CD8-positive, alpha-beta memory T cell (primary cell): ENCODE measurements at regions not wholly inside any gene's neighbourhood (a gene's known extent, or its start where the extent isn't known, plus 50 kb on each side); places are given as distances from the start of the nearest gene placed in this dataset.

ENCODE experiments used
- CTCF ChIA-PET: fragments of 350-600 bp; sonication (Branson Sonifier 250); formaldehyde crosslinking; loops from one replicate; lab custom pipeline; 2021; ENCODE audit warnings: antibody characterized with exemption; lab: Charles Lee
- POLR2A ChIA-PET: fragments of 350-600 bp; sonication (Branson Sonifier 250); formaldehyde crosslinking; loops from one replicate; lab custom pipeline; 2021; ENCODE audit warnings: antibody characterized with exemption; lab: Charles Lee
- DNase-seq, 5 donors: peaks; one replicate each; pipeline versions ENCODE4 v3.0.0 to v3.0.0-alpha.2; 2020 to 2022; ENCODE audit warnings: mixed read lengths in 1 of 5
- H3K27ac ChIP-seq: one replicate; pipeline ENCODE4 v1.7.0; 2013; ENCODE audit warnings: low read depth, mild to moderate bottlenecking, low read length, moderate library complexity
- H3K27me3 ChIP-seq: 2 replicates; pipeline ENCODE4 v1.7.0; 2013; ENCODE audit warnings: low read length, mild to moderate bottlenecking; ENCODE audit not compliant: insufficient read depth, poor library complexity, severe bottlenecking
- H3K36me3 ChIP-seq: 2 replicates; pipeline ENCODE4 v1.7.0; 2013; ENCODE audit warnings: mild to moderate bottlenecking, low read length, moderate library complexity; ENCODE audit not compliant: insufficient read depth
- H3K4me1 ChIP-seq: 2 replicates; pipeline ENCODE4 v1.7.0; 2013; ENCODE audit warnings: mild to moderate bottlenecking, low read length, moderate library complexity; ENCODE audit not compliant: insufficient read depth
- H3K4me3 ChIP-seq: 2 replicates; pipeline ENCODE4 v1.7.0; 2013; ENCODE audit warnings: mild to moderate bottlenecking, low read length
- H3K9me3 ChIP-seq: 2 replicates; pipeline ENCODE4 v1.7.0; 2013; ENCODE audit warnings: mild to moderate bottlenecking, low read length
- H3K27ac Mint-ChIP-seq, 8 donors: one replicate each; pipeline ENCODE4 v1.8.0; 2020 to 2021; ENCODE audit warnings: mixed read lengths in 8 of 8, mild to moderate bottlenecking in 6 of 8, inconsistent platforms in 3 of 8, moderate library complexity in 3 of 8
- H3K27me3 Mint-ChIP-seq, 2 donors: one replicate each; pipeline ENCODE4 v1.8.0; 2020 to 2021; ENCODE audit warnings: mixed read lengths in 2 of 2, mild to moderate bottlenecking in 1 of 2, moderate library complexity in 1 of 2
- H3K36me3 Mint-ChIP-seq, 3 donors: one replicate each; pipeline ENCODE4 v1.8.0; 2020 to 2021; ENCODE audit warnings: mixed read lengths in 3 of 3, inconsistent platforms in 1 of 3, mild to moderate bottlenecking in 1 of 3
- H3K4me1 Mint-ChIP-seq, 3 donors: one replicate each; pipeline ENCODE4 v1.8.0; 2020 to 2021; ENCODE audit warnings: mixed read lengths in 3 of 3, inconsistent platforms in 1 of 3, mild to moderate bottlenecking in 1 of 3
- H3K4me3 Mint-ChIP-seq, 7 donors: one replicate each; pipeline ENCODE4 v1.8.0; 2020 to 2021; ENCODE audit warnings: mixed read lengths in 7 of 7, mild to moderate bottlenecking in 6 of 7, moderate library complexity in 4 of 7, inconsistent platforms in 2 of 7
- H3K9me3 Mint-ChIP-seq, 5 donors: one replicate each; pipeline ENCODE4 v1.8.0; 2020 to 2022; ENCODE audit warnings: mixed read lengths in 5 of 5, mild to moderate bottlenecking in 3 of 5, moderate library complexity in 2 of 5, inconsistent platforms in 1 of 5

DNA sequence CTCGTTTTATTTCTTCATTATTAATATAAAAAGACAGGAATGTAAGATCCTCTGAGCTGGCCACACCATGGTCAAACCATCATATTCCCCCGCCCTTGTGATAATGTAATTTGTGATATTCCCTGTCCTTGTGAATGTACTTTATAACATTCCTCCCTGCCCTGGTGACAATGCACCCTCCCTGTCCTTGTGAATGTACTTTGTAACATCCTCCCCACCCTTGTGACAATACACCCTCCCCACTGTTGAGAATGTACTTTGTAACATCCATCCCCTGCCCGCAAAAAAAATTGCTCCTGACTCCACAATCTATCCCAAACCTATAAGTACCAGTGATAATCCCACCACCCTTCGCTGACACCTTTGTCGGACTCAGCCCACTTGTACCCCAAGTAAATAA is 211.0 kb downstream of the MBD2 start:
- Histone ChIP-seq H3K4me3 (no peak overlapping the region), H3K9me3 (no peaks in the 10 kb centered on the region), H3K27ac (no peak overlapping the region), H3K4me1 (no peaks in the 10 kb centered on the region), H3K27me3 (no peaks in the 10 kb centered on the region), H3K36me3 (no peaks in the 10 kb centered on the region)
- ChIA-PET POLR2A (no interaction called here), CTCF (no interaction called here)
- Mint-ChIP-seq H3K27ac (no peak overlapping the region), H3K4me3 (no peak overlapping the region), H3K4me1 (no peaks in the 10 kb centered on the region), H3K9me3 (no peaks in the 10 kb centered on the region), H3K27me3 (peaks cover under 1% of the 10 kb centered on the region in 2 donors), H3K36me3 (no peaks in the 10 kb centered on the region)
- DNase-seq, result no peak

DNA sequence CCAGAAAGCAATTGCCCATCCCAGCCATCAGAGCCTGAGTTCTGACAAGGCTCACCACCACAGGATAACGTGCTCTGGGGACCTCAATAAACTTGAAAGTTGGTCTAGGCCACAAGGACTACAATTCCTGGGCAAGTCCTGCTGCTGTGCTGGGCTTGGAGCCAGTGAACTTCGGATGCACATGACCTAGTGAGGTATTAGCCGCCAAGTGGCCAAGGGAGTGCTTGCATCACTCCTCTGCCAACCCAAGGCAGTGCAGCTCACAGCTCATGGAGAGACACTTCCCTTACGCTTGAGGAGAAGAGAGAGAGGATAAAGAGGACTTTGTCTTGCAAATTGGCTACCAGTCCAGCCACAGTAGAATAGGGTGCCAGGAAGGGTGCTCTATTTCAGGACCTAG is 219.6 kb downstream of the MBD2 start:
- no peak for DNase-seq
- ChIA-PET CTCF (no interaction called here), POLR2A (no interaction called here)
- no peaks in the 10 kb centered on the region for H3K4me1 ChIP-seq
- no peak overlapping the region for H3K27ac ChIP-seq
- Mint-ChIP-seq H3K36me3 (peaks cover 0 to 5% (median 0%) of the 10 kb centered on the region in 3 donors), H3K4me3 (no peak overlapping the region), H3K4me1 (no peaks in the 10 kb centered on the region), H3K27ac (no peak overlapping the region), H3K9me3 (peaks cover 0 to 2% (median 0%) of the 10 kb centered on the region in 5 donors), H3K27me3 (peaks cover 0 to 5% of the 10 kb centered on the region in 2 donors)
- H3K4me3 ChIP-seq, result no peak overlapping the region
- H3K9me3 ChIP-seq, result no peaks in the 10 kb centered on the region
- no peaks in the 10 kb centered on the region for H3K27me3 ChIP-seq
- H3K36me3 ChIP-seq, result no peaks in the 10 kb centered on the region

DNA sequence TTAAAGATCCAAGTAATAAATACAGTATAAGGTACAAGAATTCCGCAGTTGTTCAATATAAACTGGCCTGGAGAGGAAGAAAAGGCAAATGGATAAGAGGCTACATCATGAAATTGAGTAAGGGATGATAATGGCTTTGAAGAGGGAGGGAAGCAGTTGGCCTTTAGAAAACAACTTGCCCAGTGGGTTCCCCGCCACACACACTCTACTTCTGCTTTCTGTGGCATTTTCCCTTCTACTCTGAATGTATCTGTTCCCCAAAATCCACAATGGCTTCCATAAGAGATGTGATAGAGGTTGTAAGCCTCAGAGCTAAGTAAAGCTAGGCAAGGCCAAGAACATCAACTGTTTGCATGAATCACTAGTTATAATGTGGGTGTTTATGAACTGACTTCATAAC is 221.3 kb downstream of the MBD2 start:
- Mint-ChIP-seq H3K36me3 (peaks cover 0 to 5% (median 0%) of the 10 kb centered on the region in 3 donors), H3K4me1 (no peaks in the 10 kb centered on the region), H3K27ac (no peak overlapping the region), H3K9me3 (peaks cover 0 to 2% (median 0%) of the 10 kb centered on the region in 5 donors), H3K4me3 (no peak overlapping the region), H3K27me3 (peaks cover 0 to 5% of the 10 kb centered on the region in 2 donors)
- no peaks in the 10 kb centered on the region for H3K4me1 ChIP-seq
- H3K36me3 ChIP-seq, result no peaks in the 10 kb centered on the region
- H3K9me3 ChIP-seq, result no peaks in the 10 kb centered on the region
- CTCF ChIA-PET, result no interaction called here
- POLR2A ChIA-PET, result no interaction called here
- H3K27ac ChIP-seq, result no peak overlapping the region
- H3K4me3 ChIP-seq, result no peak overlapping the region
- DNase-seq, result no peak
- H3K27me3 ChIP-seq, result no peaks in the 10 kb centered on the region

DNA sequence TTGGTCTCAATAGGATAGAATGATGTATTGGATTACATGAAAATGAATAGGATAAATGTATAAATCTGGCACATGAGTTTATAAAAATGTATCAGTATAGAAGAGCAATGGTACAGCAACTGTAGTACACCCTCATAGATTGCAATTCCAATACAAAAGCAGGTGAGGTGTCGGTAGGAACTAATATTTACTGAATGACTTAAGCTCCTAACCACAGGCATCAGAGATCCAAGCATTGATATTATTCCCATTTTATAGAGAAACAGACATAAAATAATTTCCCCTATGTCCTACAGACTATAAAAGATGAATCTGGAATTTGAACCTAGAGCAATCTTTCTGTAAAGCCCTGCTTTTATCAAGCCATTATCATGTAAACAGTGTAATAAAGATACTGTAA is 227.4 kb downstream of the MBD2 start:
- no peaks in the 10 kb centered on the region for H3K36me3 Mint-ChIP-seq
- H3K27ac Mint-ChIP-seq, result no peak overlapping the region
- H3K4me1 Mint-ChIP-seq, result no peaks in the 10 kb centered on the region
- no peaks in the 10 kb centered on the region for H3K9me3 ChIP-seq
- no peaks in the 10 kb centered on the region for H3K27me3 ChIP-seq
- no peak overlapping the region for H3K4me3 Mint-ChIP-seq
- no peak for DNase-seq
- no peaks in the 10 kb centered on the region for H3K4me1 ChIP-seq
- no peaks in the 10 kb centered on the region for H3K27me3 Mint-ChIP-seq
- no peak overlapping the region for H3K27ac ChIP-seq
- ChIA-PET CTCF (no interaction called here), POLR2A (no interaction called here)
- H3K4me3 ChIP-seq, result no peak overlapping the region
- H3K9me3 Mint-ChIP-seq, result no peaks in the 10 kb centered on the region
- no peaks in the 10 kb centered on the region for H3K36me3 ChIP-seq

DNA sequence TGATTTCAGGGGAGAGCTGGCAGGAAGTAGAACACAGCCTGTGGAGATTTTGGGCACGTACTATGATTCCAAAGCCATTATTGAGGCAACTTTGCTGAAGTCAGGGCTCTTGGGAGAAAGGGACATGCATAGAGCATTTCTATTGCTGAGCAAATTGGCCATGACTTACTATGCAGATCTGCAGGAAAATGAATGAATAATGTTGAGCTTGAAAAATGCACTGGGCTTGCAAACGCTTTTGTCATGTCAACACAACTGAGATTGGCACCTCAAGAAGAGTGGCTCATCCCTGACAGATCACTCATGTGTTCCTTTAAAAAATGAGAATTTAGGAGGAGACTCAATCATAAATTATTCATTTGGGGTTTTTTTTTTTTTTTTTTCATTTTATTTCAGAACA is 230.5 kb downstream of the MBD2 start:
- Mint-ChIP-seq H3K27me3 (no peaks in the 10 kb centered on the region), H3K36me3 (no peaks in the 10 kb centered on the region)
- no peaks in the 10 kb centered on the region for H3K4me1 ChIP-seq

DNA sequence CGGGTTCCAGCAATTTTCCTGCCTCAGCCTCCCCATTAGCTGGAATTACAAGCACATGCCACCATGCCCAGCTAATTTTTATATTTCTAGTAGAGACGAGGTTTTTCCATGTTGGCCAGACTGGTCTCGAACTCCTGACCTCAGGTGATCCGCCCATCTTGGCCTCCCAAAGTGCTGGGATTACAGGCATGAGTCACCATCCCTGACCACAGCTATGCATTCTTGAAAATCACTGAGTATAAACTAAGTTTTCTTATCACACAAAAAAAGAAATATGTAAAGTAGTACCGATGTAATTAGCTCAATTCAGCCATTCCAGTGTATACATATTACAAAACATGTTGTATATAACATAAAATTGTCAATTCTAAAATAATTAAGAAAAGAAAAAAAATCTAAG is 232.7 kb downstream of the MBD2 start:
- Mint-ChIP-seq H3K4me1 (no peaks in the 10 kb centered on the region), H3K27me3 (no peaks in the 10 kb centered on the region), H3K36me3 (no peaks in the 10 kb centered on the region), H3K4me3 (no peak overlapping the region), H3K9me3 (no peaks in the 10 kb centered on the region), H3K27ac (no peak overlapping the region)
- Histone ChIP-seq H3K9me3 (no peaks in the 10 kb centered on the region), H3K27me3 (no peaks in the 10 kb centered on the region), H3K27ac (no peak overlapping the region), H3K36me3 (no peaks in the 10 kb centered on the region), H3K4me3 (no peak overlapping the region), H3K4me1 (no peaks in the 10 kb centered on the region)
- ChIA-PET CTCF (no interaction called here), POLR2A (no interaction called here)
- DNase-seq, result no peak

More for the DNA sequence above, 230.5 kb downstream of the MBD2 start:
- Histone ChIP-seq H3K36me3 (no peaks in the 10 kb centered on the region), H3K9me3 (no peaks in the 10 kb centered on the region), H3K4me3 (no peak overlapping the region), H3K27ac (no peak overlapping the region), H3K27me3 (no peaks in the 10 kb centered on the region)
- Mint-ChIP-seq H3K27ac (no peak overlapping the region), H3K9me3 (no peaks in the 10 kb centered on the region), H3K4me1 (no peaks in the 10 kb centered on the region), H3K4me3 (no peak overlapping the region)
- CTCF ChIA-PET, result no interaction called here
- no peak for DNase-seq
- POLR2A ChIA-PET, result no interaction called here

DNA sequence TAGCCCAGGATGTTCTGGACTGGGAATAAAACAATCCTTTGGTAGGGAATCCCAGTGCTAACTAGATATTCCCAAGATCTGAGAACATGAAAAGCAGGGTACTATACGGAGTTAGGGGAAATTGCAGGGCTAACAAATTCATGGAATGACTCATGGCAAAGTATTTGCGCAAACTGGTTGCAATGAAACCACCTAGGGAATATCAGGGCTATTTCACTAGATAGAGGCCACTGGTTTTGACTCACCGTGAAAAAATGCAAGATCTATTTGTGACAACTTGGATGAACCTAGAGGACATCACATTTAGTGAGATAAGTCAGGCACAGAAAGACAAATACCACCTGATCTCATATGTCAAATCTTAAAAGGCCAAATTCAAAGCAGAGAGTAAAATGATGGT is 233.3 kb downstream of the MBD2 start:
- Mint-ChIP-seq H3K9me3 (peaks cover 0 to 2% (median 0%) of the 10 kb centered on the region in 5 donors), H3K36me3 (no peaks in the 10 kb centered on the region), H3K27me3 (no peaks in the 10 kb centered on the region), H3K4me3 (no peak overlapping the region), H3K27ac (no peak overlapping the region), H3K4me1 (no peaks in the 10 kb centered on the region)
- ChIA-PET POLR2A (no interaction called here), CTCF (no interaction called here)
- no peak for DNase-seq
- no peaks in the 10 kb centered on the region for H3K9me3 ChIP-seq
- H3K36me3 ChIP-seq, result no peaks in the 10 kb centered on the region
- no peaks in the 10 kb centered on the region for H3K27me3 ChIP-seq
- no peak overlapping the region for H3K27ac ChIP-seq
- no peak overlapping the region for H3K4me3 ChIP-seq
- H3K4me1 ChIP-seq, result no peaks in the 10 kb centered on the region

DNA sequence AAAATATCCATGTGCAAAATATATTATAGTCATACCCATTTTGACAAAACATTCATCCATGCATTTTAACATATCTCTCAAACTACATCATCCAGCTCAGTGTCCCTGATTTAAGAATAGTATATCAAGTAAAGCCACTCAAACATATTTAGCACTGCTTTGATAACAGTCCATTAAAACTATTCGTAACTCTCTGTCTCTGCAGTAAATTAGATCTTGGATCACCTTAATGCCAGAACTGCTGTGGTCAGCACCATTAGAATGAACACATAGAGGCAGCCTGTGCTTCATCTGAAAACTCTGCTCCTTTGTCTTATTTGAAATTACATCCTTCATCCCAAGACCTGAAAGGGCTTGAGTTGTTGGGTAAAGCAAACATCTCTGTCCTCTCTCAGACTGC is 234.0 kb downstream of the MBD2 start:
- Mint-ChIP-seq H3K9me3 (peaks cover 0 to 2% (median 0%) of the 10 kb centered on the region in 5 donors), H3K27ac (no peak overlapping the region), H3K4me3 (no peak overlapping the region), H3K27me3 (no peaks in the 10 kb centered on the region), H3K36me3 (no peaks in the 10 kb centered on the region), H3K4me1 (no peaks in the 10 kb centered on the region)
- ChIA-PET CTCF (no interaction called here), POLR2A (no interaction called here)
- no peak overlapping the region for H3K27ac ChIP-seq
- H3K36me3 ChIP-seq, result no peaks in the 10 kb centered on the region
- H3K9me3 ChIP-seq, result no peaks in the 10 kb centered on the region
- H3K4me1 ChIP-seq, result no peaks in the 10 kb centered on the region
- no peaks in the 10 kb centered on the region for H3K27me3 ChIP-seq
- DNase-seq, result no peak
- no peak overlapping the region for H3K4me3 ChIP-seq

DNA sequence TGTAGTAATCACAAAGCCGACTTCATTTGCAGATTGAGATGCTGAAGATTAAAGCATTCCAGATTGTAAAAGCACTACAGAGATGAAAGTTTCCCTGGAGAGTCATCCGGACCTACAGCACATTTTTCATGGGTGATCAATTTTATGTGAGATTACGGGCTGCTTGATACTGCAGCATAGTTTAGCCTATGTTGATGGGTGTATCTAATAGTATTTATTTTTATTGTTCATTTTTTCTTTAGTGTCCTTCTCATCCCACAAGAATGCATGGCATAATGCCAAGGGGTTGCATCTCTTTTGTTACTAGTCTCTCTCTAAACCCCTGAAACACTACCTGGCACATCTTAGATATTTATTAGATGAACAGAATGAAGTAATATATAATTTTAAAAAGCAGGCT is 240.4 kb downstream of the MBD2 start:
- H3K36me3 ChIP-seq, result no peaks in the 10 kb centered on the region
- no peak overlapping the region for H3K27ac ChIP-seq
- no peaks in the 10 kb centered on the region for H3K9me3 ChIP-seq
- Mint-ChIP-seq H3K4me3 (no peak overlapping the region), H3K36me3 (no peaks in the 10 kb centered on the region), H3K27ac (no peak overlapping the region), H3K27me3 (peaks cover 2 to 4% of the 10 kb centered on the region in 2 donors), H3K4me1 (no peaks in the 10 kb centered on the region), H3K9me3 (peaks cover 3 to 10% (median 7%) of the 10 kb centered on the region in 5 donors)
- no peak overlapping the region for H3K4me3 ChIP-seq
- H3K27me3 ChIP-seq, result no peaks in the 10 kb centered on the region
- DNase-seq, result no peak
- ChIA-PET CTCF (no interaction called here), POLR2A (no interaction called here)
- no peaks in the 10 kb centered on the region for H3K4me1 ChIP-seq
